ENCODE measurements at regions not wholly inside any gene's neighbourhood (a gene's known extent, or its start where the extent isn't known, plus 50 kb on each side); places are given as distances from the start of the nearest gene placed in this dataset.
"Not testable (repeated sequence)": the region's sequence is repeated elsewhere in the genome, so short reads cannot be mapped to it uniquely, and the experiment has no call there.

DNA sequence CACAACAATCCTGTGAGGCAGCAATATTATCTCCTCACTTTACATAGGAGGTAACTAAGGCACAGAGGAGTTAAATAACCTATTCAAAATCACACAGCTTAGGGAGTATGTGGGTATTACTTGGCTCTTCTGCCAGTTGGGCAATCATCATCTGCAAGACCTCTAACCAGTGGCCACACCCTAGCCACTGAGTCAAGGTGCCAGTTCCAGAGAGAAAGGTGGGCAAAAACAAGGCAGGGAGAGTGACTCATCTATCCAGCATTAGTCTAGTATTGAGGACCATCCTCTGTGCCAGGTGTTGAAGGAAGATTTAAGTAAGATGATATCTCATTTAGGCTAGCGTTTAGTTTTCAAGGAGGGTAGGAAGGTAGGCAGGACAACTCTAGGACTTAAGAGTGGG lies 113.9 kb upstream of the EOLA2 start:
- DNase-seq (ENCODE audit: low read depth) = no peak

DNA sequence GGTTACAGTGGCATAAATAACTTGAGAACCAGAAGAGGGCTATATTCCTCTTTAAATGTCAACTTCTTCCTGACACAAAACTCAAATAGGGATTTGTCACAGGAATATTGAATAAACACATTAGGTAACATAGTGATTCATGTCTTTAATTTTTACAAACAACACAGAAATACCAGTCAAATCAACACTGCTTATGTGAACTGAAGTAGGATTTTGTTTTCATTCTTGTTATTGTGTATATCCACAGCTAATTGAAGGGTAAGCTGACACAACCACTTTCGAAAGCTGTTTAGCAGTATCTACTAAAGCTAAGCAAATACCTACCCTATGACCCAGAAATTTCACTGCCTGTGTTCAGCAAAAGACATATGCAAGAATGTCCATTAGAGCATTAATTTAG lies 120.4 kb upstream of the EOLA2 start:
- no peak for DNase-seq (ENCODE audit: low read depth)

DNA sequence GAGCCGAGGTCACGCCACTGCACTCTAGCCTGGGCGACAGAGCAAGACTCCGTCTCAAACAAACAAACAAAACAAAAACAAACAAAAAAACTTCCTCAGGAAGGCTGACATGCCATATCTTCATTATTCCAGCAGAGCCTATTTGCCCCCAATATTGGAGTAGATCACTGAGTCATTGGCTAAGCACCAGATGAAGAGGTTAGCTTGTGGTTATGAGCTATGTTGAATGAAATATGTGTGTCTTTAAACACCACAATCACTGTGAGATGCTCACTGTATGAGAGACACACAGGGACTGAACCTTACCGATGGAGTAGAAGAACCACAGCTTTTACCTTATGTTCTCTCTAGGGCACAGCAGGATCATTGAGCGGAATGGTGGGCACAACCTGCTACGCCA lies 122.1 kb upstream of the EOLA2 start:
- no peak for DNase-seq (ENCODE audit: low read depth)

DNA sequence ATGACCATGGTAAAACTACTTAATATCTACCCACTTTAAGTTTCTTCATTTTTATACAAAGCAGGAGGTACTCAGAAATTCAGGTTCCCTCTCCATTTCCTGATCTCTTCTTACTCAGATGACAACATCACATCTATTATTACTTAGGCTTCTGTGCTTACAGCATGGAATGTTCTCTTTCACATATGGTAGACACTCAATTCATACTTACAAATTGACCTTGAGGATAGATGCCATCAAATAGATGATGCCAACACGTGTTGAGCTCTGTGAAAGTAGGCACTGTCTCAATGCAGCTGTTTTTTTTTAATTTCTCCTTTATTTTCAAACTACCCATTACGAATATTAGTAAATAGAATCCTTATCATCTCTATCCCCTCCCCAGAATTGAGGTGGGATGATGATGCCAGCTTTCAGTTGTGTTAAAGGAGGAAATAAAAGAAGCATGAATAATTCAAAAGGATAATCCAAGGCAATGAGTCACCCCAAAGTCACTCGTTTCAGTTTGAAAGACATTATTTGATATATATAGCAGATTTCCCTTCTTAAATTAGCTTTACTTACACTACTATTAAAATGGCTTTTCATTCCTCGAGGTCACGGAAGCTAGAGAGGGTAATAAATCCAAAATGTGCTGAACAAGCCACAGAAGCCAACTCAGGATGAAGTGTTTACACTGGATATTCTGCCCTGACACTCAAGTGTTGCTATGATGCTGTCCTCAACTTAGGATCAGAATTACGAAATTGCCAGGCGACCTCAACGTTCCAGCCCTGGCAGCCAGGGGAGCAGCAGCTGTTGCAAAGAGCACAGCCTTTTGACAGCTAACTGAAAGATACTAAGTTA lies 124.2 kb upstream of the EOLA2 start:
- peak; percentile 72 for DNase-seq (ENCODE audit: low read depth)

DNA sequence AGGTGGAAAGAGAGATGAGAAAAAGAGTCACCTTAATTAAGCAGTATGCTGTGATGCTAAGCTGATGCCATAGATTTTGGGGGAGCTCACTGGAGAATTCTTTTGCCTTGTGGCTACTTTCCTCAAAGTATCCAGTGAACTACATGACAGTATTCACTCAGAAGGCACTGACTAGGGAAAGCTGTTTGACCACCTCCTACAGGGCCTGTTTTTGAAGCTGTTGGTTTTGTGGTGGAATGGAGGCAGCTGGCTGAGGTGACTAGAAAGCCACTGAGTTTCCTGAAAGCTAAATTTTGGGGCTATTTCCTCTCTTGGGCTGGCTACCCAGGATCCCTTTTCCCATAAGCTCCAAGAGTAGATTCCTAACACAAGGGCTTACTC lies 124.8 kb upstream of the EOLA2 start:
- DNase-seq (ENCODE audit: low read depth) = no peak

DNA sequence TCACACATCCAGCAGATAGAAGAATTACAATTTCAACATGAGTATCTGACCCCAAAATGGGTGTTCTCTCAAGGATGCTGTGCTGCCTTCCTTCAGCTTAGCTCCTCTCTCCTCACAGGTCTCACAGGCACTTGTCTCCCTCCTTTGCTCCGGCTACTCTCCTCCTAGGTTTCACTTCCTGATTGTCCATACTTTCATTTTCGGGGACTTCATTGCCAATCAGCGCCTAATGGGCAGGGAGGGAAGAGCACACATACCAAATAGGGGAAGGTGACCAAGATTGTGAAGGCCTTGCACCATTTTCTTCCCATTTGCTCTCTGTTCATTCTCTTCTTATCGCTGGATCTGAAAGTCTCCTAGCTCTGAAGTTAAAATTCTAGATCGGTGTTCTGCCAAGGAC lies 125.4 kb upstream of the EOLA2 start:
- DNase-seq (ENCODE audit: low read depth) = no peak

DNA sequence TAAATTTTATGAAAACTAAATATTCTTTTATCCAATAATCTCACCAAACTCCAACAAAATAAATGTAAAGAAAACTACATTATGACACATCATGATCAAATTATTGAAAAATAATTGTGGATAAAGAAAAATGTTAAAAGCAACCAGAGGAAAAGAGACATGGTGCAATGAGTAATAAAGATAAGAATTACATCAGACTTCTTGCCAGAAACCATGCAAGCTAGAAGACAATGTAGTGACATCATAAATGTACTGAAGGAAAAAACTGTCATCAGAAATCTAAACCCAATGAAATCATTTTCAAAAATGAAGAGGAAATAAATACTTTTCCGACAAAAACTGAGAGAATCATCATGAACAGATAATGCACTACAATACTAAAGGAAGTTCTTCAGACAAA lies 135.9 kb upstream of the EOLA2 start:
- DNase-seq (ENCODE audit: low read depth) = no peak

DNA sequence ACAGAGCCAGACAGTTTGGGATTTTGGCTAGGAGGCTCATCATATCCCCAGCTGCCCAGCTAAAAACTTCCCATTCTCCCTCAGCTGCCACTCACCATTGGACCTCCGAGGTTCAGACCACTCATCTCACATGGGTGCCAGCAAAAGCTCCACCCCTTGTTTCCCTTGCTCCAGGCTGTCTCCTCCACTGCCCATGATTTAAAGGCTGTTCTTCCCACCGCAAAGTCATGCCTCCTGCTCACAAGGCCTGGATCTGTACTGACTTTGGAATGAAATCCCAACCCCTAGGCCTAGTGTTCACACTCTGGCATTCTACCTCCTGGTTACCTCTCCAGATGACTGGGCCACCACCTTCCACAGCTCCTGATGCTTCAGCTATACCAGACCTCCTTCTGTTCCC lies 142.2 kb upstream of the EOLA2 start:
- no peak for DNase-seq (ENCODE audit: low read depth)

DNA sequence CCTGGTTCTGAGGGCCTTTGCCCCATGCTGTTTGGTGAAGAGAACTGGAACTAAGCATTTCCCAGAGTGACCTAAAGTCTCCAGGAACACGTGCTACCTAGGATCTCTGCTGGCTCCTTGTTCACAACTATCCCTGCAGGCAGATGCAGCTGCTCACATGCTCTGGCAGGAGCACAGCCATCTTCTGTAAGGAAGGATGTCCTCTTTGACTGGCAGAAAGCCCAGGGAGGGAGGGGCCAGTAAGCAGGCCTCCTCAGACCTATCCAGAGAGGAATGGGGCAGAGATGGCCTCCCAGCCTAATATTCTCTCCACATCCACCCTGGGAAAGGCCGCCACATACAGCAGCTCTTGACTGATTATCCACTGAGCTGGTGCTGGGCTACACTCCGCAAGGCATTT lies 142.8 kb upstream of the EOLA2 start:
- no peak for DNase-seq (ENCODE audit: low read depth)

DNA sequence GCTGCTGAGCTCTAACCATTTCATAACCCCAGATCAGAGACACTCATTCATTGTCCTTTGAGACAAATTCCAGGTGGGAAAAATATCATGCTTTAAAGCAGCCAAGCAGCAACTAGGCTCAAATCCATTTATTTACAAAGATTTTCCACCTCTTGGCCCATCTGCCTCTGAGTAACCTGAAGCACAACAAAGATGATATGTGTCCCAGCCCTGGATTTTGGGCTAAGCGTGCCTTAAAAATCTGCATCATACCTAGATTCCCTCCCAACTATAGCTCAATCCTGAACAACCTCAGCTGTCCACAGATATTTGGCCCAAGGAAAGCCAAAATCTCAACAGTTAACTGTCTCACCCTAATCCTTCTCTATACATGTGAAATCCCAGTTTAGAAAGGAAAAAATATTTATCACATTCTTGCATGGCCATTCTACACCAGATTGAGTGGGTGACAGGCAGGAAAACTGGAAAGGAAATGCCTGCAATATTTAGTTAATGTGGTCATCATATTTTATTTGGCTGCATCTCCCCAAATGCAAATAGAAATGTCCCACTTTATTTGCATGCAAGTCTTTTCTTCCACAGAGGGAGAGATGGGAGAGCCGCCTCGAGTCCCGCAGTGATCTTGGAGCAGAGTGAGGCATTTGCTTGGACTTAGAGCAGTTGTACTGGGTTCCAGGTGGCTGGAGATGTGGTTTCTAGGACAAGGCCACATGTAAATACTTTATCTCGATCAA lies 146.4 kb upstream of the EOLA2 start:
- no peak for DNase-seq (ENCODE audit: low read depth)

DNA sequence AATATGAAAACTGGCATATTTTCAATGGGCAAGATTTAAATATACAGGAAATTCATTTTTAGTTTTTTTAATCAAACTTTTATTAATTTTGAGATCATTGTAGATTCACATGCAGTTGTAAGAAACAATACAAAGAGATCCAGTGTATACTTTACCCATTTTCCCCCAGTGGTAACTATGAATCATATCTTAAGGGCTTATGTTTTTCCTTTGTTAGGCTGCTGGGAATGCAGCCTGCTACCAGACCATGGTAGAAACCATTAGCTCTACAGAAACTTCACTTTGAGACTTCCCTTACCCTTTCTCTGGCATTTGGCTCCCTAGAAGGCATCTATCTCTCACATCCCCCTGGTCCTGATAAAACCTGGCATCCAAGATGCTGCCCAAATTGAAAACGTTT lies 147.6 kb upstream of the EOLA2 start:
- no peak for DNase-seq (ENCODE audit: low read depth)

DNA sequence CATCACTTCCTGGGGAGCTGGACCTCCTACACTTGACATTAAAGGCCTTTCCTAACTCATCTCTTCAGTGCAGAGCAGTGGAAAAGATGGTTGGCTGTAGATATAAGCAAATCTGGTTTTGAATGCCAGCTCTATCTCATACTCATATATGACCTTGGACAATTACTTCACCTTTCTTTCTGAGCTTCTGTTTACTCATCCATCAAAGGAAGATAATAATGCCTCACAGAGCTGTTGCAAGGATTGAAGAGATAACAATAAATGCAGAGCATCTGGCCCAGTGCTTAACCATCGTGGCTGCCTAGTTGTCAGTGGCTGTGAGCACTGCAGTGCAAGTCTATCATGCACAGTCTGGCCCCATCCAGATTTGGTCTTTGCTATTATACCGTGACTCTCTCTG lies 148.1 kb upstream of the EOLA2 start:
- no peak for DNase-seq (ENCODE audit: low read depth)

DNA sequence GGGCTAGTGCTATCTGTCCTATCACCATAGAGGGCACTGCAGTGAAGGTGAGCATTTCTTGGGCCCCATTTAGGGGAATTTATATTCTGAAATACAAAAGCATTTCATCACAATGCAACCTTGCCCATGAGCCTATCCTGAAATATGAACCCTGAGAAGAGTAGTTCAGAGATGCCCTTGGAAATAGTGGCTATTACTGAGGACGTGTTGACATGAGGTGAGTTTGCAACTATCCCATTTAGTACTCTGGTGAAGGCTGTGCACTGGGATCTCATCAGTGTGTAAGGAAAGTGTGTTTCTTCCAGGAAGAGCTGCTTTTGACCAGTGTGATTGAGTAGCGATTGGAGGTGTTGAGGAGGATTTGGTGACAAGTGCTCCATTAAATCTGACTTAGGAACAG lies 149.3 kb upstream of the EOLA2 start:
- no peak for DNase-seq (ENCODE audit: low read depth)

DNA sequence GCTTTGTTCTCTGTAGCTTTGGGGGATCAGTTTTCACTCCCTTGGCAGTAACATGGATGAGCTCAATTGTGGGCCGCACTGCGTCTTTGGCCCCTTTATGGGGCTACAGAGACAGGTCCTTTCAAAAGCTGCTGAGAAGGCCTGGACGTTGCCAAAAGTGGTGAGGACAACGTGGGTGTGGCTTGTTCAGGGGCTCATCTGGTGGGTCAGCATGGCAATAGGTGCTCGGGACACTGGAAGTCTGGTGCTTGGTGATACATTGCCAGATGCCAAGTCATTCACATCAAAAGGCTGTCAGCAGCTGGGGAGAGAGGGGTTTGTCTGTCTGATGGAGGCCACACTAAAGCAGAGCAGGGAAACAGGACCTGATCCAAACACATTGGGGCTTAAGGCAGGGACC lies 149.8 kb upstream of the EOLA2 start:
- no peak for DNase-seq (ENCODE audit: low read depth)

DNA sequence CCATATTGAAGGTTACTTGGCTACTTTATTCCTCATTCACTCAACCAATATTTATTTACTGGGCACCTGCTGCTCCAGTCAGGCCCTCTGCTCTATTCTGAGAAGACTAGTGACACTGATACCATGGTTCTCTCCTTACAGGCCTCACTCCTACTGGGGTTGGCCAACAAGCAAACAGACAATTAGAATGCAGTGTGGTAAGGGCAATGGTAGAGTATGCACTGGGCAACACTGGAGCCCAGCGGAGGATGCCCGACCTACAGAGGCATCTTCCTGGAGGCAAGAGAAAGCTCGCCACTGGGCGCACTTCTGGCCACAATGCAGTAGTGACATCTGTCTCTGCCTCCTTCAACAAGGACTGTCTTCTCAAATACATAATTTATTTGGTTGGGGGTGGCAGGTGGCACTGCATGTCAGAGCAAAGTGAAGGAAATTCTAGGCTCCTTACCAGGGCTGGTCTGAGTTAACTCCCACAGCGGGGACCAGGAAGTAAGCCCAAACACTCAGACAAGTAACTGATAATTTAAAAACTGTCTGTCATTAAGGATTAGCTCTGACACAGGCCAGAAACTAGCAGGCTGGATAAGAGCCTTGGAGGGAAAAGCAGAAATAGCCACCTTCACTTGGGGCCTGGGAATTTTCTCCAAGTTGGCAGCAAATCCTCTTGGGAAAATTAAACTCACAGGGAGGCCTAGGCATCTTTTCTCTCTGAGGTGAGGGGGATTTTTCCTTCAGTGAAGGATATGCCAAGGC lies 150.7 kb upstream of the EOLA2 start:
- no peak for DNase-seq (ENCODE audit: low read depth)

DNA sequence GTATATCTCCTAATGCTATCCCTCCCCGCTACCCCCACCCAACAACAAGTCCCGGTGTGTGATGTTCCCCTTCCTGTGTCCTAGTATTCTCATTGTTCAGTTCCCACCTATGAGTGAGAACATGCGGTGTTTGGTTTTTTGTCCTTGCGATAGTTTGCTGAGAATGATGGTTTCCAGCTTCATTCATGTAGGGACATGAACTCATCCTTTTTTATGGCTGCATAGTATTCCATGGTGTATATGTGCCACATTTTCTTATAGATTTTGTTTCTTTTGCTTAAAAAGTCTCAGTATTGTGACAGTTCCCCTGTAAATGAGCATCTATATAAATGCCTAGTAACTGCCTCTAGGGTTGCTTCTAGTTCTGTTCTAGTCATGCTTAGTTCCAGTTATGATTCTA lies 153.0 kb upstream of the EOLA2 start:
- DNase-seq (ENCODE audit: low read depth) = not testable (repeated sequence)

DNA sequence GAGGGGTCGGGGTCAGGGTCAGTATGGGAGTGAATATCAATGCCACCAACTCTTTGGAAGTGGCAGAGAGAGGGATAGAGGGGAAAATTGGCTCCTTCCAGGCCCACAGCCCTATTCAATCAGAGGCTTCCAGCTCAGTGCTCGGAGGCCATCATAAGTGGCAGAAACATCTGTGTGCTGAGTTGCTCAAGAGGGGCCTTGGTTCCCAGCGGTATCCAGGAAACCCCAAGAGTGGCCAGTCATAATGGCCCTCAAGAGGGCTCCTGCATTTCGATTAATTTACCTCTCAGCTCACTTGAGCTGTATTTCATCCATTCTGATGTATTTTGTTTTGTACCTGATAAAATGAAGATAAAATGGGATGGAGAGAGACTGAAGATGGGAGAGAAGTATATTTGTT lies 154.3 kb upstream of the EOLA2 start:
- no peak for DNase-seq (ENCODE audit: low read depth)

DNA sequence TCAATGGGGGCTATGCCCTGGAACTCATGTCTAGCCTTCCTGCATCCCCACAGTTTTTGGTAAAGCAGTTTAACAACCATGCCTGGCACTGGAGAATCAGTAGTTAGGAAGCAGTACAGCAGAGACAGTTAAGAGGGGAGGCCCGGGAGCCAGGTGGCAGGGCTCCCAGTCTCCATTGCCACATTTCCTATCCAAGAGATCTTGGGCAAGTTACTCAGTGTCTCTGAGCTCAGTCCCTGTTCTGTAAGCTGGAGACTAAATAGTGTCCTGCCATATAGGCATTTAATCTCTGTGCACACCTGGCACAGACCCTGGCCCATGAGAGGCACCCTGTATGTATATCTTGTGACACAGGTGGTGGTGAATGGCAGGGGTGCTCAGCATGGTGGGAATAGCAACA lies 156.1 kb upstream of the EOLA2 start:
- no peak for DNase-seq (ENCODE audit: low read depth)

DNA sequence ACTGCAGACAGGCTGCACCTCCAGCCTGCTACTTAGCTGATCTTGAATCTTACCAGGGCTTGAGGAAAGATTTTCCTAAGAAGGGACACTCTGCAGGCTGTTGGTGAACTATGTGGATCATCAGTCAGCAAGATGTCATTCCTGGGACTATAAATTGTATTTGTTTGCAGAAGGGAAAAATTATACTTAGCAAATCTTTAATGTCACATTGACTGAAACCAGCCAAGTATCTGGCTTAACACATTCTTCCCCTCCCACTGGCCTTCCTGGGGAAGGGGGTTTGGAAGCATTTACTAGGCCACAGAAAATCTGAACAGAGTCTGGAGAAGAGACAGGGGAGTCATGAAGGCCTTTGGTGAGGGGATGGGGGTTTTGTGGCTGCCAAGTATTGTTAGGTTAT lies 156.7 kb upstream of the EOLA2 start:
- DNase-seq (ENCODE audit: low read depth) = no peak

DNA sequence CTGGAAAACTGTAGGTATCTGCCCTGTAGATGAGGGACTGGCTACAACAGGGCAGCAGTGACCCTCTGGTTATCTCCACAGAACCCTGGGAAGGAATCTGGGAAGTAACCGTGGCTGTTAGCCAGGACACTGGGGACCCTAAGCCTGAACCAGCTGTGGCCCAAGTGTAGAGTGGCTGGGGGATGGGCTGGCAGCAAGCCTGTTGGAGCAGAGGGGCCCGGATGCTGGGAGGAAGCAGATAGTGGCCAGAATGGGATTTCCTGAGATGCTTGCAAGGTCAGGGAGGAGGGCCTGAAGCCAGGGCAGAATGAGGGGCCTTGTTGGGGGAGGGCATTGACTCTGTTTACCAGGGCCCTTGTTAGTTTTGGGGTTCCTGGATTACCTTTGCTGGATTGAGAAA lies 161.0 kb upstream of the EOLA2 start:
- no peak for DNase-seq (ENCODE audit: low read depth)

DNA sequence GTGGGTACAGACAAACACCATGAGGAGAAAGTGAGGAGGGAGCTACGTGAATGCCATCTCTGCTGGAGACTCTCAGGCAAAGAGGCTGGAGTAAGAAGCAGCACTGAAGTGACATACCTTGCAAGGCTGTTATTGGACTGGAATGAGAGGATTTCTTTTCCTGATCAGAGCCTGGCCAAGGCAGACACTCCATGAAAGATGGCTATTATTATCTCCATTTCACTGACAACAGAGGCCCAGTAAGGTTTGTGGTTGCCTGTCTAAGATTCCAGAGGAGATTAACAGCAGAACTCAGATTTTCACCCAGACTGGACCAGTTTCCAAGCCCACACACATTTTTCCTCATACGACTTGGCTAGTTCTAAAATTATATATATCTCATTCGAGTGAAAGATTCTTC lies 162.0 kb upstream of the EOLA2 start:
- DNase-seq (ENCODE audit: low read depth) = no peak

DNA sequence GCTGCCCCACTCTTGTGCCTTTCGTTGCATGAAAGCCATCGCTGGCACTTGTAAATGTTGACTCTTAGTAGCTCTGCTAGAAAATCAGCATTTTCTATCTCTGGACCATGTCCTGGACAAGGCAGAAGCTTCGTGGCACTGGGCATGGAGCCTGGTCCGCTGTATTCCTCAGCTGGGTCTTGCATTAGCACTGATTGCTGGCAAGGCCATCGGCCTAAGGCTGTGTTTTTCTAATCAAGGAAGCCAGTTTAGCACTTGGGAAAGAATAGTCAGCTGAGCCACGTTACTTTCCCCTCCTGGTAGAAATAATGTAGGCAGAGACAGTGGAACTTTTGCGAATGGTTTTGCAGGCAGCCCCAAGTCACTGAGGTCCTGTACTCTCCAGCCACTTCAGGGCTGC lies 180.2 kb upstream of the EOLA2 start:
- no peak for DNase-seq (ENCODE audit: low read depth)

DNA sequence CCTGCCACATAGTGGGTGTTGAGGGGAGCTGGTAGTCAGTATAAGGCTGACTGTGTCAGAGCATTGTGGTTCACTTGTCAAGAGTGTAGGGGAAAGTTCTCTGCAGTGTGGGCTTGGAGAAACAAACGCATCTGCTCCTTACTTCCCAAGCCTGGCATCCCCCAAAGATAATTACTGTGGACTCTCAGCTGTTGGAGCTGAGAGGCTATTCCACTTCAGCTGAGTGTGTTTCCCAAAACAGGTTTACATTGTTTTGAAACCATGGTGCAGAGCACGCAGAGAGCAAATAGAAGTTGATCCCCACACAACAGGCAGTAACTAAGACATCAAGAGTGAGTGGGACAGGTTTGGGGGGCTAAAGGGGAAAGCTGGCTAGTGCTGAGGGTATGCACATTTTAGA lies 181.0 kb upstream of the EOLA2 start:
- no peak for DNase-seq (ENCODE audit: low read depth)
